HG03575 (cell line): ENCODE measurements at regions not wholly inside any gene's neighbourhood (a gene's known extent, or its start where the extent isn't known, plus 50 kb on each side); places are given as distances from the start of the nearest gene placed in this dataset.

Experiments used
- ATAC-seq: cut with Tn5 transposase; IDR thresholded peaks from one replicate; pipeline ENCODE4 v1.9.1; 2021; ENCODE audit not compliant: unreplicated experiment, insufficient number of reproducible peaks, low FRiP score; ENCODE audit errors: extremely low read depth

- ATAC-seq = no peak
Observed at GRCh38 chr2:8583400-8584173, 98.3 kb upstream of the ID2 start.

- no peak for ATAC-seq
Observed at GRCh38 chr2:8584174-8585066, 97.4 kb upstream of the ID2 start.

GRCh38 chr2:8586457-8587051 is 95.3 kb upstream of the ID2 start:
- ATAC-seq = no peak

- ATAC-seq = no peak
Observed at GRCh38 chr2:8587251-8587791, 94.5 kb upstream of the ID2 start.

- ATAC-seq = no peak
Observed at GRCh38 chr2:8587920-8588830, 93.7 kb upstream of the ID2 start.

GRCh38 chr2:8588831-8589191 is 93.0 kb upstream of the ID2 start:
- ATAC-seq = no peak

GRCh38 chr2:8589721-8590120 is 92.1 kb upstream of the ID2 start:
- ATAC-seq = no peak

GRCh38 chr2:8590938-8591337 is 90.9 kb upstream of the ID2 start:
- no peak for ATAC-seq

GRCh38 chr2:8592736-8593135 is 89.1 kb upstream of the ID2 start:
- no peak for ATAC-seq

- ATAC-seq = no peak
Observed at GRCh38 chr2:8593243-8593642, 88.6 kb upstream of the ID2 start.

- no peak for ATAC-seq
Observed at GRCh38 chr2:8594731-8595427, 87.0 kb upstream of the ID2 start.

- no peak for ATAC-seq
Observed at GRCh38 chr2:8595428-8595805, 86.4 kb upstream of the ID2 start.

GRCh38 chr2:8595811-8596600 is 85.8 kb upstream of the ID2 start:
- ATAC-seq = no peak

- ATAC-seq = no peak
Observed at GRCh38 chr2:8597094-8597493, 84.8 kb upstream of the ID2 start.

- ATAC-seq = no peak
Observed at GRCh38 chr2:8597559-8598225, 84.2 kb upstream of the ID2 start.

GRCh38 chr2:8598295-8599165 is 83.3 kb upstream of the ID2 start:
- no peak for ATAC-seq
